GM18519 (cell line): ENCODE measurements at regions not wholly inside any gene's neighbourhood (a gene's known extent, or its start where the extent isn't known, plus 50 kb on each side); places are given as distances from the start of the nearest gene placed in this dataset.
"Not testable (repeated sequence)": the region's sequence is repeated elsewhere in the genome, so short reads cannot be mapped to it uniquely, and the experiment has no call there.

ENCODE experiments used
- ATAC-seq: cut with Tn5 transposase; IDR thresholded peaks from one replicate; pipeline ENCODE4 v1.9.1; 2021; ENCODE audit warnings: mild to moderate bottlenecking, moderate library complexity; ENCODE audit not compliant: unreplicated experiment, low FRiP score

DNA sequence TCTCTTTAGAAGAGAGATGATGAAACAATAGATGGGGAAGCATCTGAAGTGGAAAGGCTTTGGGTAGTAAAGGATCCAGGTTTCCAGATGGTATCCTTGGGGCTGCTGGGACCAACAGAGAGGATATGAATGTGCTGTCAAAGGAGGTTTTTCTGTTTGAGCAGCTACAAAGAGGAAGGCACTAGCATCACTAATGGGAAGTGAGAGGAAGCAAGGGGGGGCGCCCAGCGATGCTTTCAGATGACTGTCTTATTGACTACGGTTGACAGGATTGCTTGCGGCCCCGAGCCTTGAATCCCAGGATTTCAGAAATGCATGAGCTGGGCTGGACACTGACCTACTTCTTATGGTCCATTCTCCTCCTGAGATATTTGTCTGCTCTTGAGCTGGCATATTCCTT is 103.8 kb upstream of the GALNT15 start:
- ATAC-seq = no peak

DNA sequence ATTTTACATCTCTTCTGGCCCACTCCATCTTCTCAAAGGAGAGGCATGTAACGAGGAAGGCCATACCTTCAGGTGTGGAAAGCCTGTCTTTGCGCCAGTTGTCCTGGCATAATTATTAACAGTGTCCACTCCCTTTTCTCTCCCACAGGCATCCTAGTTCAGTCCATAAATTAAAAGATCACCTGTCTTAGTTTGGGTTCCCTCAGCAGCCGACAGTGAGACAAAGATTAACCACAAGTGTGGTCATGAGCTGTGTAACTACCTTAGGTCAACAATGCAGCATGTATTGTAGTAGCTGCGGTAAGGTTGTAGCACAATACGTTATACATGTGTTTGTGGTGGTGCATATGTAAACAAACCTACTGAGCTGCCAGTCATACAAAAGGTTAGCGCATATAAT is 103.3 kb upstream of the GALNT15 start:
- no peak for ATAC-seq

DNA sequence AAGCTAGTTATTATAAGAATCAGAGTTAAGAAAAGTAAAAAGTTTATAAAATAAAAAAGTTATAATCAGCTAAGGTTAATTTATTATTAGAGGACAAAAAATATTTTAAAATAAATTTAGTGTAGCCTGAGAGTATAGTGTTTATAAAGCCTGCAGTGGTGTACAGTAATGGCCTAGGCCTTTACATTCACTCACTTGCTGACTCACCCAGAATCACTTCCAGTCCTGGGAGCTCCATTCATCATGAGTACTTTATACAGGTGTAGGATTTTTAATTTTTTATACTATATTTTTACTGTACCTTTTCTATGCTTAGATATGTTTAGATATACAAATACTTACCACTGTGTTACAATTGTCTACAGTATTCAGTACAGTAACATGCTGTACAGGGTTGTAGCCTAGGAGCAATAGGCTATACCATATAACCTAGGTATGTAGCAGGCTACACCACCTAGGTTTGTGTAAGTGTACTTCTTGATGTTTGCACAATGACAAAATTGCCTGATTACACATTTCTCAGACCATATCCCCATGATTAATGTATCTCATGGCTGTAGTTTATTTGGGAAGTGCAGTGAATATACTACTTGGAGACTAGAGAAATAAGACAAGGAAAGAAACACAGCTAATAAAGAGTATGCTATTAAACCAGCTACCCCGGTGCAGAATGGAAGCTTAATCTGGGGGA is 101.9 kb upstream of the GALNT15 start:
- ATAC-seq = no peak

DNA sequence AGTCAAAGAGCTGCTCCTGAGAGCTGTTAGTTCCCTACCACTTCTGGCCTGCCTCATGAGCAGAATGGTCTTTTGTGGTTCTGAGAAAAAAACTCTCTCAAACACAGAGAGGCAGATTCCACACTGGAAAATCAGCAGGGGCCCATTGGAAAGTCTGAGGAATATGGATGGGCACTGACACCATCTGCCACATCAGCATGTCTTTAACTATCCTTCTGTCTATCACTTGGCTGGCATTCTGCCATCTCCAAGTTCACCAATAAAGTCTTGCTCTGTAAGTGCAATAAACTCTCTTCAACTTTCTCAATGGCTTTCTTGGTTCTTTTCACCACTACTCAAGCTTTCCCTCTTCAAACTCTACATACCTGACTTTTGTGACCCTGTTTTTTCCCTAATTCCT is 101.3 kb upstream of the GALNT15 start:
- ATAC-seq = no peak

DNA sequence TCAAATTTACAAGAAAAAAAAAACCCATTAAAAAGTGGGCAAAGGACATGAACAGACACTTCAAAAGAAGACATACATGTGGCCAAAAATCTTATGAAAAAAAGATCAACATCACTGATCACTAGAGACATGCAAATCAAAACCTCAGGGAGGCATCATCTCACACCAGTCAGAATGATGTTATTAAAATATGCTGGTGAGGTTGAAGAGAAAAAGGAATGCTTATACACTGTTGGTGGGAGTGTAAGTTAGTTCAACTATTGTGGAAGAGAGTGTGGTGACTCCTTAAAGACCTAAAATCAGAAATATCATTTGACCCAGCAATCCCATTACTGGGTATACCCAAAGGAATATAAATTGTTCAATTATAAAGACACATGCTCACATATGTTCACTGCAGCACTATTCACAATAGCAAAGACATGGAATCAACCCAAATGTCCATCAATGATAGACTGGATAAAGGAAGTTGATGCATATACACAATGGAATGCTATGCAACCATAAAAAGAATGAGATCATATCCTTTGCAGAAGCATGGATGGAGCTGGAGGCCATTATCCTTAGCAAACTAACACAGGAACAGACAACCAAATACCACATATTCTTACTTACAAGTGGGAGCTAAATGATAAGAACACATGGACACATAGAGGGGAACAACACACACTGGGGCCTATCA is 100.3 kb upstream of the GALNT15 start:
- not testable (repeated sequence) for ATAC-seq

DNA sequence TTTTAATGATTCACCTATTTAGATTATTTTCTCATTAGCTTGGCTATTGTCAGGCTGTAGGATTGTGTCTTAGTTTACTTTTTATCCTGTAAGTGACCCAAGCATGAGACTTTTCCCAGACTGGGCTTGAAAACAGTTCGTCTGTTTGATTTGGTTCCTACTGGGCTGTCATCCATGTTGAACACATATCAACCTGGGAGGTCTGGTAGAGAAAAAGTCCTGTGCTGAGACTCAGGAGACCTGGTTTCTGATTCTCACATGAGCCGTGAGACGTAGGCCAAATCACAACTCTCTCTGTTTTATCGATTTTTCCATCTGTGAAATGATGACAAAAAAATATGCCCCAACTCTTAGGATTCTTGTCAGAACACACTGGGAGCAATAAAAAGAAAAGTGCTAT is 98.8 kb upstream of the GALNT15 start:
- ATAC-seq = no peak

DNA sequence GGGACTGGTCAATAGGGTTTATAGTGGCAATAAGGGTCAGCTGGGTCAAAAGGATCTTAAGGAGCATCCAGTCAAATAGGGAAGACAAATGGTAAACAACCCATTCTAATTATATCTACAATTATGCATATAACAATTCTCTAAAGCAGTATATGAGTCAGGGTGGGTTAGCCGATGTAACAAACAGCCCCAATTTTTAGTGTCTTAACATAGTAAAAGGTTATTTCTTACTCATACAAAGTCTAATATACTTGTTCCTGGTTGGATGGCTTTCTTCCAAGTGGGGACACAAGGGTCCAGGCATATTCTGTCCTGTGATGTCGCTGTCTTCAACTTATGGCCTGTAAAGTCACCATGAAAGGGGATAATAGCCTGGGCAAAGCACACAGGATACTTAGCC is 97.9 kb upstream of the GALNT15 start:
- no peak for ATAC-seq

DNA sequence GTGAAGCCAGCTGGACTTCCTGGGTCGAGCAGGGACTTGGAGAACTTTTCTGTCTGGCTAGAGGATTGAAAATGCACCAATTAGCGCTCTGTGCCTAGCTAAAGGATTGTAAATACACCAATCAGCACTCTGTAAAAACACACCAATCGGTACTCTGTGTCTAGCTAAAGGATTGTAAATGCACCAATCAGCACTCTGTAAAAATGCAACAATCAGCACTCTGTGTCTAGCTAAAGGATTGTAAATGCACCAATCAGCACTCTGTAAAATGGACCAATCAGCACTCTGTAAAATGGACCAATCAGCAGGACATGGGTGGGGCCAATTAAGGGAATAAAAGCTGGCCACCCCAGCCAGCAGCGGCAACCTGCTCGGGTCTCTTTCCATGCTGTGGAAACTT is 97.3 kb upstream of the GALNT15 start:
- ATAC-seq = not testable (repeated sequence)

DNA sequence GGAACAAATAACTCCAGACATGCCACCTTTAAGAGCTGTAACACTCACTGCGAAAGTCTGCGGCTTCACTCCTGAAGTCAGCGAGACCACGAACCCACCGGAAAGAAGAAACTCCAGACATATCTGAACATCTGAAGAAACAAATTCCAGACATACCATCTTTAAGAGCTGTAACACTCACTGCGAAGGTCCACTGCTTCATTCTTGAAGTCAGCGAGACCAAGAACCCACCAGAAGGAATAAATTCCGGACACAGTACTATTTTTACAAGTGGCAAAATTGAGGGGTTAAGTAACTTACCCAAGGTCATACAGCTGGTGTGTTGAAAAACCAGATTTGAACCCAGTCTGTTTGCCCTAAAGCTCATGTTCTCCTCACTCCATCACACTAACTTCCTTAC is 96.8 kb upstream of the GALNT15 start:
- ATAC-seq = not testable (repeated sequence)

DNA sequence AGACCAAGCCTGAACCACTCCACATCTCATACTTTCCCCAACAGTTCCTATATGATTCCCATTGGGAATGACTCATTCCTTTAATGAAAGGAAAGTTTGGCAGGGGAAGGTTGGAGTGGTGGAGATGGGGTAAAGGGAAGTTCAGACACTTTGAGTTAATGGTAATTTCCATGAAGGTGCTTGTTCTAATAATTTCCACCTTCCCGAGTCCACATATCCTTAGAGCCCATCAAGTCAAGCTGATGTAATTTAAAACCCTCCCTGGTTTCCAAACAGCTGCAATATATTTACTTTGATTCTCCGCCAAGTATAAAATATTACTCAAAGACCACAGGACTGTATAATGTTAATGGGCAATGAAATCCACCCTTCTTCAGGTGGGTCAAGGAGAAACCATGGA is 95.0 kb upstream of the GALNT15 start:
- ATAC-seq = no peak

DNA sequence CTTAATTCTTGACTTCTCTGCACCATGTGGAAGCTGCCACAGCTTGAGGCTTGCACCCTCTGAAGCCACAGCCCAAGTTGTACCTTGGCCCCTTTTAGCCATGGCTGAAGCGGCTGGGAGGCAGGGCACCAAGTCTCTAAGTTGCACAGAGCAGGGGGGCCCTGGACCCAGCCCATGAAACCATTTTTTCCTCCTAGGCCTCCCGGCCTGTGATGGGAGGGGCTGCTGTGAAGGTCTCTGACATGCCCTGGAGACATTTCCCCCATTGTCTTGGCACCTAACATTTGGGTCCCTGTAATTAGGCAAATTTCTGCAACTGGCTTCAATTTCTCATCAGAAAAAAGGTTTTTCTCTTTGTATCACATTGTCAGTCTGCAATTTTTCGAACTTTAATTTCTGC is 92.8 kb upstream of the GALNT15 start:
- no peak for ATAC-seq

DNA sequence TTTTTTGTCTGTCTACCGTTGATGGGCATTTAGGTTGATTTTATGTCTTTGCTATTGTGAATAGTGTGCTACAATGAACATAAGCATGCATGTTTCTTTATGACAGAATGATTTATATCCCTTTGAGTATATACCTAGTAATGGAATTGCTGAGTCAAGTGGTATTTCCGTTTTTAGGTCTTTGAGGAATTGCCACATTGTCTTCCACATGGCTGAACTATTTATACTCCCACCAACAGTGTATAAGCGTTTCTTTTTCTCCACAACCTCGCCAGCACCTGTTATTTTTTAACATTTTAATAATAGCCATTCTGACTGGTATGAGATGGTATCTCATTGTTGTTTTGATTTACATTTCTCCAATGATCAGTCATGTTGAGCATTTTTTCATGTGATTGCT is 89.6 kb upstream of the GALNT15 start:
- ATAC-seq = no peak

DNA sequence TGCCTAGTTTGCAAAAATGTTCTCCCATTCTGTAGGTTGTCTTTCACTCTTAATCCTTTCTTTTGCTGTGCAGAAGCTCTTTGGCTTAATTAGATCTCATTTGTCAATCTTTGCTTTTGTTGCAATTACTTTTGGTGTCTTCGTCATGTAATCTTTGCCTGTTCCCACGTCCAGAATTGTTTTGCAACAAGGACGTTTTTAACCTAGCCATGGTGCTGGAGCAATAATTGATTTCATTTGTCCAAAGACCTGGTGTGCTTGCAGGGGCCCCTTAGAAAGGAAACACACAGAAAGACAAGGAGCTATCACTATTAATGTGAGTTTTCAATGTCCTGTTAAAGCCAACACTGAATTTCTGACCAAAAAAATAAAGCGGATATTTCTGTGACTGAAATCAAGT is 89.1 kb upstream of the GALNT15 start:
- ATAC-seq = no peak

DNA sequence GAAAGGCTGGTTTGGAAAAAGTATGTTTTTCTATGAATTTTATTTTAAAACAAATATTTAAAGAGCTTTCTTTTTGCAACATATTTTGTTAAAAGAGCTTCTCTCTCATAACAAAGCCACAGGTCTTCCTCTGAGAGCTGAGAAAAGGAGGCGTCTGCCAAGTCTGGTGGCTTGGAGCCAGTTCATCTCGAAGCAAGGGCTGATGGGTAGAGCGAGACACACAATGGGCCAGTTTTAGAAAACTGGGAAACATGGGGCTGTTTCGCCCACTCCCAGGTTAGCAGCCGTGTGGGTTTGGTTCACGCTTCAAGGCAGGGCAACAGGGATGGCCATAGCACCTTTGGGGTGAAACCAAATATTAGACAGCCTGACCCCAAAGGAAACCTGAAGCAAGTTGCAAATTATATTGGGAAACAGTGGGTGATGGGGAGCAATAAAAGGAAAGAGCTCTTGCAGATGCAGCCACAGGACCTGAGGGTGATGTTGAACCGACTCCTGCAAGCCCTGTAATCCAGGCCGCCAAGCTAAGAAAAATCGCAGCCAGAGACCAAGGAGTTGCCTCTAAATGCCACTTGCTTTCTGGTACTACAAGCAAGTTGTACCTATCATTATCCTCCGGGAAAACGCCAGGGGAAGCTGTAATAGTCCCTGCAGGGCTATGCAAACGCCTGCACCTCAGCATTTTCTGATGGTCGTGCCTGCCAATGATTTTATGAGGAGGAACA is 88.4 kb upstream of the GALNT15 start:
- ATAC-seq = no peak

DNA sequence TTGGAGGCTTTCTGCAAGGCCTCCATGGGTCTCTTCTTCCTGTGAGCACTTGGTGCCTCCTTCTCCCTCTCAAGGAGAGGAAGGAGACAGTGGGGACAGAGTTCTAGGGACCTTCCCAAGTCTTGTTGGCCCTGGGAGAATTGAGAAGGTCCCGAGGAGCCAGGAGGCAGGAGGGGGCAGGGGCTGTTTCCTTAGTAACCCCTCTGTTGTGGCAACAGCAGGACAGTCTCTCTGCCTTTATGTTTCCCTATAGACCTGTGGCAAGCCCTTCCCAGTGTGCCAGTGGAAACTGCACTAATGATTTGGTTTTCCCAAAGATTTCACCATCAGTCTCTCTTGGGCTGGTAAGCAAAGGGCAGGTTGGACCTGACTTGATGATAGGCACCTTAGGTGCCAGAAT is 87.8 kb upstream of the GALNT15 start:
- ATAC-seq = no peak

DNA sequence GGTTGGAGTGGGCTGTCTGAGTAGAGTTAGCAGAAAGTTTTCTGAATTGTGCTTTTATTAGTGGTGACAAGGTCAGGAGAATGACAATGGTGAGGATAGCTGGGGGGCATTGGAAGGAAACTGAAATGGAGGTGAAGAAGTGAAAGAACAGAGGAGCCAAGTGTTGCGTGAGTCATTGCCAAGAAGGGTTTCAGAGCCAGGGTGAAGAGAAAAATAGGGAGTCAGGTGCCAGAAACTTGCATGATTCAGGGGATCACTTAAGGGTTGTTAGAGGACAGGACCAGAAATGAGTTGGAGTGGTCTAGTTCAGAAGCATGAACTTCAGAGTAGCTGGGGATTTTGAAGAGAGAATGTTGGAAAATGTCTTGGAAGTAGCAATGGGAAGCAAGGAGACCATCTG is 86.0 kb upstream of the GALNT15 start:
- ATAC-seq = no peak

DNA sequence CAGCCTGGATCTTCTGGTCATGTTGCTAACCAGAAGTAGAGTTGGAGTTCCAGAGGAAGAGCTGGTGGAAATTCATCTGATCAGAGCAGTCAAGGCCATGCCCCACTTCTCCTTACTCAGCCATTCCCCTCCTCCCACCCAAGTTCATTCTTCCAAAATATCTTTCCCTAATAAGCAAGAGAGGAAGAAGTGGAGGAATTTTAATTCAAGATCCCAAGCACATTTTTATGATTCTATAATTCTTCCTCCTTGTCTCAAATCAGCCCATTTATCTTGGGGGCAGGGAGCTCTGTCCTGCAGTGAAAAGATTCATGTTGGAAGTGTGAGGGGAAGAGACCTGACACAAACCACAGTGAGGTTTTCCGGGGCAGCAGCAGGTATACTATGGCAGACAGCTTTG is 85.0 kb upstream of the GALNT15 start:
- no peak for ATAC-seq

DNA sequence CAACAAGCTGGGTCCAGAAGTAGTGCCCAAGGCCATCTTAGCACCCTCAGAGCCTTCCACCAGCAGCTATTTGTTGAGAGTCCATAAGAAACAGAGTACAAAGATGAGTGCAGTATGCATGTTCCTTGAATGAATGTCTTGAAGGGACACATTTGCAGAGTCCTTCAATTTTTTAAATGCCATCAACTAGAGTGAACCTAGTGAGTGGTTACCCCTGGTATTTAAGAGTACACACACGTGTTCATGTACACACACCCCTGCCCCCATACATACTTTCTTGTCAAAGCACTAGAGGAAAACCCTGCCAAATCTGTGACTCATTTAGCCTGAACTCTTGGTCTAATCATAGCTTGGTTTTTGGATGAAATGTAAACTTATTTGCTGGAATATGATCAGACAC is 84.5 kb upstream of the GALNT15 start:
- ATAC-seq = no peak

DNA sequence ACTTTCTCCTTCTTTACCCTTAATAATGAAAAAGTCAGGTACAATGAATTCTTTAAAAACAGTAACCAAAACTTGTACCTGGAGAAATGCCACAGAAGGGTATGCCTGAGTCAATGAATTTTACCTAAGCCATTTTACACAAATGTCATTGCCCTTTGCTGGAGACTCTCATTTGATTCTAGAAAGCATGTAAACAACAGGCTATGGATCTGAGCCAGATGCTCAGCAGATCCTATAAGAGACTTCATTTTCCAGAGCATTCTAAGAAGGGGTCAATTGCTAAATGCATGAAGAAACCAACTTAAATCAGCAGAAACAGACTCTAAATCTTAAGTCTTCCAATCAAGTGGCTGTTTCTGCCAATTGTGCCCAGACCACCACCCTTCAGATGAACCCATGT is 83.8 kb upstream of the GALNT15 start:
- ATAC-seq = no peak

DNA sequence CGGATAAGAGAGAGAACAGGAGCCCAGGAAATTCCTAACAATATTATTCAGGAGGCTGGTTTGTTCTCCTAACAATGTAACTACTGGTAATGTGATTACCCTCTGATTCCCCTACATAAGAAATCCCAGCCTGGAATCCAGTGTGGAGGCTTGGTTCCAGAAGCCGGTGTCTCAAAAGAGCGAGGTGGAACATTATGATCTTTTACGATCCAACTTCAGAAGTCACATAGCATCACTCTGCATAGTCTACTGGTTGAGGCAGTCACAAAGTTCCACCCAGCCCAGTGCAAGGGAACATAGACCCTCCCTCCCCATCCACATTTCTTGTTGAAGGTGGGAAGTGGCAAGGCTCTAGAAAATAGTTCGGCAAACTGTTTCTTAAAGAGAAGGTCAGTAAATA is 81.6 kb upstream of the GALNT15 start:
- ATAC-seq = no peak

DNA sequence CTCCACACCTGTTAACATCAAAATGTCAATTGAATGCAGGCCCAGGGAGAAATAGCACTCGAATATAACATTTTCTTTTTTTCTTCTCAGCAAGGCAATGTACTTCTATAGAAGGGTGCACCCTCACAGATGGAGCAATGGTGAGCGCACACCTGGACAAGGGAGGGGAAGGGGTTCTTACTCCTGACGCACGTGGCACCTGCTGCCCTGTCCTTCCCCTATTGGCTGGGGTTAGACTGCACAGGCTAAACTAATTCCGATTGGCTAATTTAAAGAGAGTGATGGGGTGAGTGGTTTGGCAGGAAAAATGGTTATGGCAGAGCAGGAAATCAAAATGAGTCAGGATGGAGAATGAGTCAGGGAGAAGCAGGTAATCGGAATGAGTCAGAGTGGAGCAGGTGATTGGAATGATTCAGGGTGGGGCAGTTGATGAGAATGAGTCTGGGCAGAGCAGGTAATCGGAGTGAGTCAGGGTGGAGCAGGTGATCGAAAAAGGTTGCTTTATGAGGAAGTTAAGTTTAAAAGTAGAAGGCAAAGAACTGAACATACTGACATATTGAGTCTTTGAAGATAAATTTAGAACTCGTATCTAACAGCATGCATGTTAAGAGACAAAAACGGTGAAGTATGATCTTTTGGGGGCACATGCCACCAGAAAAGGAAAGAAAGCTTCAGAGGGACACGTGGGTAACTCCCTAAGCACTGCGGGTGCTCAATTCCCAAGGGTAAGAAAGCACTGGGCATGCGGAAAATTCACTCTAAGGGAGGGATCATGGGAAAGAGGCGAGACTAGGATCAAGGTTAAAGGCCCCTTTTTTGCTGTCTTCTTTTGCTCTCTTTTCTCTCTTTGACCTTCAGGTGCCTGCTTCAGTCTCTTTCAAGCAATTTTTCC is 72.9 kb upstream of the GALNT15 start:
- no peak for ATAC-seq
